ENCODE measurements at regions not wholly inside any gene's neighbourhood (a gene's known extent, or its start where the extent isn't known, plus 50 kb on each side); places are given as distances from the start of the nearest gene placed in this dataset.

- H3K27me3 ChIP-seq (ENCODE audit: control insufficient read depth, insufficient read depth, low read length), result no peaks in the 10 kb centered on the region
- no peaks in the 10 kb centered on the region for H3K4me1 ChIP-seq (ENCODE audit: control insufficient read depth, insufficient read depth, low read length)
- no peak overlapping the region for H3K27ac ChIP-seq (ENCODE audit: low read length)
- H3K4me3 ChIP-seq (ENCODE audit: low read length), result no peak overlapping the region
- DNase-seq, result no peak
- H3K9me3 ChIP-seq (replicated peaks; ENCODE audit: control insufficient read depth, low read depth, low read length), result peaks cover 14% of the 10 kb centered on the region
- WGBS (ENCODE audit: insufficient coverage), result 100% methylated on average over 1 of the region's 4 CpGs
- no peaks in the 10 kb centered on the region for H3K36me3 ChIP-seq (ENCODE audit: control insufficient read depth, insufficient read depth, low read length)
These were observed 890.3 kb downstream of the C6orf118 start for GRCh38 chr6:164419099-164419498.

GRCh38 chr6:164418262-164418588 lies 891.2 kb downstream of the C6orf118 start:
- Histone ChIP-seq H3K27ac (ENCODE audit: low read length) (no peak overlapping the region), H3K4me3 (ENCODE audit: low read length) (no peak overlapping the region), H3K36me3 (ENCODE audit: control insufficient read depth, insufficient read depth, low read length) (no peaks in the 10 kb centered on the region), H3K4me1 (ENCODE audit: control insufficient read depth, insufficient read depth, low read length) (no peaks in the 10 kb centered on the region), H3K27me3 (ENCODE audit: control insufficient read depth, insufficient read depth, low read length) (no peaks in the 10 kb centered on the region), H3K9me3 (replicated peaks; ENCODE audit: control insufficient read depth, low read depth, low read length) (peaks cover 12% of the 10 kb centered on the region)
- DNase-seq, result no peak
- 80% methylated on average over 1 of the region's 2 CpGs for WGBS (ENCODE audit: insufficient coverage)

- H3K36me3 ChIP-seq (ENCODE audit: control insufficient read depth, insufficient read depth, low read length), result no peaks in the 10 kb centered on the region
- peaks cover 2% of the 10 kb centered on the region for H3K27me3 ChIP-seq (ENCODE audit: control insufficient read depth, insufficient read depth, low read length)
- 83% methylated on average over 1 of the region's 4 CpGs for WGBS (ENCODE audit: insufficient coverage)
- no peak overlapping the region for H3K27ac ChIP-seq (ENCODE audit: low read length)
- no peak overlapping the region for H3K4me3 ChIP-seq (ENCODE audit: low read length)
- H3K9me3 ChIP-seq (replicated peaks; ENCODE audit: control insufficient read depth, low read depth, low read length), result peaks cover 10% of the 10 kb centered on the region
- no peaks in the 10 kb centered on the region for H3K4me1 ChIP-seq (ENCODE audit: control insufficient read depth, insufficient read depth, low read length)
- DNase-seq, result no peak
These were observed 891.7 kb downstream of the C6orf118 start for GRCh38 chr6:164417537-164418261.

GRCh38 chr6:164415832-164416563 lies 893.4 kb downstream of the C6orf118 start:
- peak; percentile 24 for DNase-seq
- WGBS (ENCODE audit: insufficient coverage), result 44% methylated on average over 4 of the region's 7 CpGs
- no peaks in the 10 kb centered on the region for H3K4me1 ChIP-seq (ENCODE audit: control insufficient read depth, insufficient read depth, low read length)
- no peak overlapping the region for H3K4me3 ChIP-seq (ENCODE audit: low read length)
- H3K27me3 ChIP-seq (ENCODE audit: control insufficient read depth, insufficient read depth, low read length), result peaks cover 2% of the 10 kb centered on the region
- no peaks in the 10 kb centered on the region for H3K9me3 ChIP-seq (replicated peaks; ENCODE audit: control insufficient read depth, low read depth, low read length)
- peak overlapping the region; percentile 59 for H3K27ac ChIP-seq (ENCODE audit: low read length)
- no peaks in the 10 kb centered on the region for H3K36me3 ChIP-seq (ENCODE audit: control insufficient read depth, insufficient read depth, low read length)

GRCh38 chr6:164414695-164415094 lies 894.7 kb downstream of the C6orf118 start:
- Histone ChIP-seq H3K27ac (ENCODE audit: low read length) (no peak overlapping the region), H3K27me3 (ENCODE audit: control insufficient read depth, insufficient read depth, low read length) (peaks cover 2% of the 10 kb centered on the region), H3K4me1 (ENCODE audit: control insufficient read depth, insufficient read depth, low read length) (peaks cover 2% of the 10 kb centered on the region), H3K4me3 (ENCODE audit: low read length) (no peak overlapping the region), H3K36me3 (ENCODE audit: control insufficient read depth, insufficient read depth, low read length) (no peaks in the 10 kb centered on the region), H3K9me3 (replicated peaks; ENCODE audit: control insufficient read depth, low read depth, low read length) (no peaks in the 10 kb centered on the region)
- WGBS (ENCODE audit: insufficient coverage), result no CpG with 5 or more reads among the region's 3 CpGs
- DNase-seq, result no peak

- DNase-seq, result no peak
- H3K36me3 ChIP-seq (ENCODE audit: control insufficient read depth, insufficient read depth, low read length), result no peaks in the 10 kb centered on the region
- no peak overlapping the region for H3K4me3 ChIP-seq (ENCODE audit: low read length)
- H3K4me1 ChIP-seq (ENCODE audit: control insufficient read depth, insufficient read depth, low read length), result peaks cover 2% of the 10 kb centered on the region
- WGBS (ENCODE audit: insufficient coverage), result no CpG with 5 or more reads among the region's 2 CpGs
- H3K9me3 ChIP-seq (replicated peaks; ENCODE audit: control insufficient read depth, low read depth, low read length), result no peaks in the 10 kb centered on the region
- H3K27me3 ChIP-seq (ENCODE audit: control insufficient read depth, insufficient read depth, low read length), result peaks cover 2% of the 10 kb centered on the region
- H3K27ac ChIP-seq (ENCODE audit: low read length), result no peak overlapping the region
These were observed 896.8 kb downstream of the C6orf118 start for GRCh38 chr6:164412566-164412965.

- Histone ChIP-seq H3K36me3 (ENCODE audit: control insufficient read depth, insufficient read depth, low read length) (no peaks in the 10 kb centered on the region), H3K9me3 (replicated peaks; ENCODE audit: control insufficient read depth, low read depth, low read length) (no peaks in the 10 kb centered on the region), H3K4me3 (ENCODE audit: low read length) (no peak overlapping the region), H3K4me1 (ENCODE audit: control insufficient read depth, insufficient read depth, low read length) (peaks cover 2% of the 10 kb centered on the region), H3K27me3 (ENCODE audit: control insufficient read depth, insufficient read depth, low read length) (peaks cover 2% of the 10 kb centered on the region), H3K27ac (ENCODE audit: low read length) (no peak overlapping the region)
- DNase-seq, result no peak
- 45% methylated on average over 3 of the region's 5 CpGs for WGBS (ENCODE audit: insufficient coverage)
These were observed 899.4 kb downstream of the C6orf118 start for GRCh38 chr6:164410017-164410416.

- Histone ChIP-seq H3K27ac (ENCODE audit: low read length) (no peak overlapping the region), H3K4me3 (ENCODE audit: low read length) (no peak overlapping the region), H3K4me1 (ENCODE audit: control insufficient read depth, insufficient read depth, low read length) (peaks cover 2% of the 10 kb centered on the region), H3K27me3 (ENCODE audit: control insufficient read depth, insufficient read depth, low read length) (peaks cover 2% of the 10 kb centered on the region), H3K9me3 (replicated peaks; ENCODE audit: control insufficient read depth, low read depth, low read length) (no peaks in the 10 kb centered on the region), H3K36me3 (ENCODE audit: control insufficient read depth, insufficient read depth, low read length) (no peaks in the 10 kb centered on the region)
- peak; percentile 49 for DNase-seq
- 70% methylated on average over 5 of the region's 8 CpGs for WGBS (ENCODE audit: insufficient coverage)
These were observed 899.9 kb downstream of the C6orf118 start for GRCh38 chr6:164409309-164410009.

- no peak overlapping the region for H3K27ac ChIP-seq (ENCODE audit: low read length)
- no peak for DNase-seq
- no peak overlapping the region for H3K4me3 ChIP-seq (ENCODE audit: low read length)
- peaks cover 2% of the 10 kb centered on the region for H3K27me3 ChIP-seq (ENCODE audit: control insufficient read depth, insufficient read depth, low read length)
- peaks cover 2% of the 10 kb centered on the region for H3K4me1 ChIP-seq (ENCODE audit: control insufficient read depth, insufficient read depth, low read length)
- H3K36me3 ChIP-seq (ENCODE audit: control insufficient read depth, insufficient read depth, low read length), result no peaks in the 10 kb centered on the region
- WGBS (ENCODE audit: insufficient coverage), result 82% methylated on average over 4 of the region's 5 CpGs
- H3K9me3 ChIP-seq (replicated peaks; ENCODE audit: control insufficient read depth, low read depth, low read length), result no peaks in the 10 kb centered on the region
These were observed 900.5 kb downstream of the C6orf118 start for GRCh38 chr6:164408868-164409267.

GRCh38 chr6:164404812-164405488 lies 904.5 kb downstream of the C6orf118 start:
- Histone ChIP-seq H3K4me1 (ENCODE audit: control insufficient read depth, insufficient read depth, low read length) (peaks cover 2% of the 10 kb centered on the region), H3K27me3 (ENCODE audit: control insufficient read depth, insufficient read depth, low read length) (no peaks in the 10 kb centered on the region), H3K4me3 (ENCODE audit: low read length) (no peak overlapping the region), H3K36me3 (ENCODE audit: control insufficient read depth, insufficient read depth, low read length) (no peaks in the 10 kb centered on the region), H3K27ac (ENCODE audit: low read length) (no peak overlapping the region), H3K9me3 (replicated peaks; ENCODE audit: control insufficient read depth, low read depth, low read length) (no peaks in the 10 kb centered on the region)
- no peak for DNase-seq
- WGBS (ENCODE audit: insufficient coverage), result 50% methylated on average over 1 of the region's 4 CpGs

Measured in muscle of leg (tissue), 3 donors.